LoVo (cell line): ENCODE measurements at regions not wholly inside any gene's neighbourhood (a gene's known extent, or its start where the extent isn't known, plus 50 kb on each side); places are given as distances from the start of the nearest gene placed in this dataset.

Experiments
- DNase-seq: peaks from one replicate; pipeline ENCODE4 v3.0.0-alpha.2; 2016; ENCODE audit warnings: low spot score

- no peak for DNase-seq
Observed at GRCh38 chr3:54021071-54021470, 101.3 kb upstream of the CACNA2D3 start.

- DNase-seq: no peak
Observed at GRCh38 chr3:54020436-54020835, 101.9 kb upstream of the CACNA2D3 start.

GRCh38 chr3:54014067-54014466 lies 108.3 kb upstream of the CACNA2D3 start:
- DNase-seq: no peak

- no peak for DNase-seq
Observed at GRCh38 chr3:54008744-54009143, 113.6 kb upstream of the CACNA2D3 start.

- no peak for DNase-seq
Observed at GRCh38 chr3:54008099-54008498, 114.3 kb upstream of the CACNA2D3 start.

GRCh38 chr3:54004335-54004734 lies 112.7 kb upstream of the SELENOK start:
- no peak for DNase-seq

- DNase-seq: no peak
Observed at GRCh38 chr3:54003136-54003535, 111.5 kb upstream of the SELENOK start.

- no peak for DNase-seq
Observed at GRCh38 chr3:53999725-54000124, 108.1 kb upstream of the SELENOK start.

GRCh38 chr3:53998980-53999379 lies 107.3 kb upstream of the SELENOK start:
- DNase-seq: no peak

GRCh38 chr3:53997476-53997875 lies 105.8 kb upstream of the SELENOK start:
- DNase-seq: no peak

- DNase-seq: peak; percentile 52
Observed at GRCh38 chr3:53996141-53996874, 104.6 kb upstream of the SELENOK start.

- no peak for DNase-seq
Observed at GRCh38 chr3:53994986-53995603, 103.4 kb upstream of the SELENOK start.

- no peak for DNase-seq
Observed at GRCh38 chr3:53991240-53991639, 99.6 kb upstream of the SELENOK start.

- no peak for DNase-seq
Observed at GRCh38 chr3:53989946-53990345, 98.3 kb upstream of the SELENOK start.

- no peak for DNase-seq
Observed at GRCh38 chr3:53989451-53989850, 97.8 kb upstream of the SELENOK start.

GRCh38 chr3:53978386-53978785 lies 86.7 kb upstream of the SELENOK start:
- DNase-seq: no peak

- no peak for DNase-seq
Observed at GRCh38 chr3:53975382-53975781, 83.7 kb upstream of the SELENOK start.

- DNase-seq: no peak
Observed at GRCh38 chr3:53974324-53974723, 82.7 kb upstream of the SELENOK start.

GRCh38 chr3:53973905-53974304 lies 82.2 kb upstream of the SELENOK start:
- no peak for DNase-seq

GRCh38 chr3:53970661-53971060 lies 79.0 kb upstream of the SELENOK start:
- DNase-seq: no peak

GRCh38 chr3:53969086-53969485 lies 77.4 kb upstream of the SELENOK start:
- DNase-seq: no peak

- DNase-seq: no peak
Observed at GRCh38 chr3:53965291-53965690, 73.6 kb upstream of the SELENOK start.

- no peak for DNase-seq
Observed at GRCh38 chr3:53957831-53958230, 66.2 kb upstream of the SELENOK start.

GRCh38 chr3:53956586-53956985 lies 64.9 kb upstream of the SELENOK start:
- DNase-seq: no peak
